ENCODE measurements at regions not wholly inside any gene's neighbourhood (a gene's known extent, or its start where the extent isn't known, plus 50 kb on each side); places are given as distances from the start of the nearest gene placed in this dataset.

- no peak for TF ChIP-seq AFF4 (CRISPR knock-in tag; IDR thresholded peaks at IDR 0.05; ENCODE audit: borderline replicate concordance)
- TF ChIP-seq, protein P1, sequence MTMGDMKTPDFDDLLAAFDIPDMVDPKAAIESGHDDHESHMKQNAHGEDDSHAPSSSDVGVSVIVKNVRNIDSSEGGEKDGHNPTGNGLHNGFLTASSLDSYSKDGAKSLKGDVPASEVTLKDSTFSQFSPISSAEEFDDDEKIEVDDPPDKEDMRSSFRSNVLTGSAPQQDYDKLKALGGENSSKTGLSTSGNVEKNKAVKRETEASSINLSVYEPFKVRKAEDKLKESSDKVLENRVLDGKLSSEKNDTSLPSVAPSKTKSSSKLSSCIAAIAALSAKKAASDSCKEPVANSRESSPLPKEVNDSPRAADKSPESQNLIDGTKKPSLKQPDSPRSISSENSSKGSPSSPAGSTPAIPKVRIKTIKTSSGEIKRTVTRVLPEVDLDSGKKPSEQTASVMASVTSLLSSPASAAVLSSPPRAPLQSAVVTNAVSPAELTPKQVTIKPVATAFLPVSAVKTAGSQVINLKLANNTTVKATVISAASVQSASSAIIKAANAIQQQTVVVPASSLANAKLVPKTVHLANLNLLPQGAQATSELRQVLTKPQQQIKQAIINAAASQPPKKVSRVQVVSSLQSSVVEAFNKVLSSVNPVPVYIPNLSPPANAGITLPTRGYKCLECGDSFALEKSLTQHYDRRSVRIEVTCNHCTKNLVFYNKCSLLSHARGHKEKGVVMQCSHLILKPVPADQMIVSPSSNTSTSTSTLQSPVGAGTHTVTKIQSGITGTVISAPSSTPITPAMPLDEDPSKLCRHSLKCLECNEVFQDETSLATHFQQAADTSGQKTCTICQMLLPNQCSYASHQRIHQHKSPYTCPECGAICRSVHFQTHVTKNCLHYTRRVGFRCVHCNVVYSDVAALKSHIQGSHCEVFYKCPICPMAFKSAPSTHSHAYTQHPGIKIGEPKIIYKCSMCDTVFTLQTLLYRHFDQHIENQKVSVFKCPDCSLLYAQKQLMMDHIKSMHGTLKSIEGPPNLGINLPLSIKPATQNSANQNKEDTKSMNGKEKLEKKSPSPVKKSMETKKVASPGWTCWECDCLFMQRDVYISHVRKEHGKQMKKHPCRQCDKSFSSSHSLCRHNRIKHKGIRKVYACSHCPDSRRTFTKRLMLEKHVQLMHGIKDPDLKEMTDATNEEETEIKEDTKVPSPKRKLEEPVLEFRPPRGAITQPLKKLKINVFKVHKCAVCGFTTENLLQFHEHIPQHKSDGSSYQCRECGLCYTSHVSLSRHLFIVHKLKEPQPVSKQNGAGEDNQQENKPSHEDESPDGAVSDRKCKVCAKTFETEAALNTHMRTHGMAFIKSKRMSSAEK (CRISPR knock-in tag; IDR thresholded peaks at IDR 0.05; ENCODE audit: borderline replicate concordance) = no peak
- no peak for TF ChIP-seq CBFB (CRISPR knock-in tag; IDR thresholded peaks at IDR 0.05; ENCODE audit: low read depth)
- TF ChIP-seq ZNF512 (CRISPR knock-in tag; IDR thresholded peaks at IDR 0.05; ENCODE audit: borderline replicate concordance) = no peak
- TF ChIP-seq ZNF317 (CRISPR knock-in tag; IDR thresholded peaks at IDR 0.05; ENCODE audit: borderline replicate concordance, low read depth) = no peak
- TF ChIP-seq, protein P2, sequence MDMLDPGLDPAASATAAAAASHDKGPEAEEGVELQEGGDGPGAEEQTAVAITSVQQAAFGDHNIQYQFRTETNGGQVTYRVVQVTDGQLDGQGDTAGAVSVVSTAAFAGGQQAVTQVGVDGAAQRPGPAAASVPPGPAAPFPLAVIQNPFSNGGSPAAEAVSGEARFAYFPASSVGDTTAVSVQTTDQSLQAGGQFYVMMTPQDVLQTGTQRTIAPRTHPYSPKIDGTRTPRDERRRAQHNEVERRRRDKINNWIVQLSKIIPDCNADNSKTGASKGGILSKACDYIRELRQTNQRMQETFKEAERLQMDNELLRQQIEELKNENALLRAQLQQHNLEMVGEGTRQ (CRISPR knock-in tag; IDR thresholded peaks at IDR 0.05) = no peak
- TF ChIP-seq NFATC4 (CRISPR knock-in tag; IDR thresholded peaks at IDR 0.05) = no peak
Measured at GRCh38 chr12:65665817-65666216, 158.5 kb upstream of the HMGA2 start (continued).

GRCh38 chr12:65666876-65667275 lies 157.4 kb upstream of the HMGA2 start:
- no peak overlapping the region for H3K4me3 Mint-ChIP-seq
- ChIA-PET POLR2A (no interaction called here), CTCF (interaction anchor here (1.0 kb wide), 1 partner anchor 64 kb away, joined by 3 read pairs; no protein-coding TSS in a partner anchor)
- DNase-seq (ENCODE audit: low spot score) (no peak), ATAC-seq (no peak)
- H3K9me3 Mint-ChIP-seq = peaks cover 23% of the 10 kb centered on the region
- peaks cover 12% of the 10 kb centered on the region for H3K4me1 Mint-ChIP-seq
- H3K27me3 Mint-ChIP-seq (ENCODE audit: low read depth) = peaks cover 4% of the 10 kb centered on the region
- H3K36me3 Mint-ChIP-seq = peaks cover 8% of the 10 kb centered on the region
- no peak overlapping the region for H3K27ac Mint-ChIP-seq
- TF ChIP-seq ZNF396 (CRISPR knock-in tag; IDR thresholded peaks at IDR 0.05; ENCODE audit: borderline replicate concordance) (no peak), ETV6 (CRISPR knock-in tag; IDR thresholded peaks at IDR 0.05) (no peak), ATF6 (CRISPR knock-in tag; IDR thresholded peaks at IDR 0.05) (no peak), NFYB (CRISPR knock-in tag; conservative IDR thresholded peaks at IDR 0.05; ENCODE audit: low read depth) (no peak), ZNF281 (CRISPR knock-in tag; IDR thresholded peaks at IDR 0.05) (no peak)
- TF ChIP-seq, protein P1 (CRISPR knock-in tag; IDR thresholded peaks at IDR 0.05; ENCODE audit: borderline replicate concordance) = no peak
- TF ChIP-seq, protein P3, sequence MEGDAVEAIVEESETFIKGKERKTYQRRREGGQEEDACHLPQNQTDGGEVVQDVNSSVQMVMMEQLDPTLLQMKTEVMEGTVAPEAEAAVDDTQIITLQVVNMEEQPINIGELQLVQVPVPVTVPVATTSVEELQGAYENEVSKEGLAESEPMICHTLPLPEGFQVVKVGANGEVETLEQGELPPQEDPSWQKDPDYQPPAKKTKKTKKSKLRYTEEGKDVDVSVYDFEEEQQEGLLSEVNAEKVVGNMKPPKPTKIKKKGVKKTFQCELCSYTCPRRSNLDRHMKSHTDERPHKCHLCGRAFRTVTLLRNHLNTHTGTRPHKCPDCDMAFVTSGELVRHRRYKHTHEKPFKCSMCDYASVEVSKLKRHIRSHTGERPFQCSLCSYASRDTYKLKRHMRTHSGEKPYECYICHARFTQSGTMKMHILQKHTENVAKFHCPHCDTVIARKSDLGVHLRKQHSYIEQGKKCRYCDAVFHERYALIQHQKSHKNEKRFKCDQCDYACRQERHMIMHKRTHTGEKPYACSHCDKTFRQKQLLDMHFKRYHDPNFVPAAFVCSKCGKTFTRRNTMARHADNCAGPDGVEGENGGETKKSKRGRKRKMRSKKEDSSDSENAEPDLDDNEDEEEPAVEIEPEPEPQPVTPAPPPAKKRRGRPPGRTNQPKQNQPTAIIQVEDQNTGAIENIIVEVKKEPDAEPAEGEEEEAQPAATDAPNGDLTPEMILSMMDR (IDR thresholded peaks at IDR 0.05) = no peak
